ENCODE measurements at regions not wholly inside any gene's neighbourhood (a gene's known extent, or its start where the extent isn't known, plus 50 kb on each side); places are given as distances from the start of the nearest gene placed in this dataset.

- no peak for DNase-seq (ENCODE audit: low spot score)
- H3K4me1 ChIP-seq (ENCODE audit: control insufficient read depth in 1 of 2, low read depth in 2 of 2), result peaks cover 12 to 24% of the 10 kb centered on the region in 2 donors
- ATAC-seq (ENCODE audit: insufficient number of reproducible peaks, low FRiP score, low read depth), result no peak
- H3K27ac ChIP-seq, result no peak overlapping the region
- H3K36me3 ChIP-seq, result no peaks in the 10 kb centered on the region
- H3K27me3 ChIP-seq (replicated peaks; ENCODE audit: insufficient read depth), result no peaks in the 10 kb centered on the region
- no peak for TF ChIP-seq CTCF (IDR thresholded peaks at IDR 0.05)
- no peak overlapping the region for H3K4me3 ChIP-seq
- H3K9me3 ChIP-seq, result no peaks in the 10 kb centered on the region
Measured at GRCh38 chr11:33622186-33622585, 78.4 kb downstream of the C11orf91 start.

- no peak overlapping the region for H3K4me3 ChIP-seq
- DNase-seq (ENCODE audit: low spot score) (no peak), ATAC-seq (ENCODE audit: insufficient number of reproducible peaks, low FRiP score, low read depth) (no peak)
- TF ChIP-seq CTCF (IDR thresholded peaks at IDR 0.05), result no peak
- H3K27me3 ChIP-seq (replicated peaks; ENCODE audit: insufficient read depth), result no peaks in the 10 kb centered on the region
- no peak overlapping the region for H3K27ac ChIP-seq
- H3K4me1 ChIP-seq (ENCODE audit: control insufficient read depth in 1 of 2, low read depth in 2 of 2), result peaks cover 12 to 24% of the 10 kb centered on the region in 2 donors
- H3K36me3 ChIP-seq, result no peaks in the 10 kb centered on the region
- H3K9me3 ChIP-seq, result no peaks in the 10 kb centered on the region
Measured at GRCh38 chr11:33620423-33621171, 80.0 kb downstream of the C11orf91 start.

GRCh38 chr11:33618956-33619355 is 81.7 kb downstream of the C11orf91 start:
- no peak for TF ChIP-seq CTCF (IDR thresholded peaks at IDR 0.05)
- Histone ChIP-seq H3K27ac (no peak overlapping the region), H3K27me3 (replicated peaks; ENCODE audit: insufficient read depth) (no peaks in the 10 kb centered on the region), H3K4me1 (ENCODE audit: control insufficient read depth in 1 of 2, low read depth in 2 of 2) (peaks cover 12 to 24% of the 10 kb centered on the region in 2 donors), H3K36me3 (no peaks in the 10 kb centered on the region), H3K9me3 (no peaks in the 10 kb centered on the region), H3K4me3 (no peak overlapping the region)
- ATAC-seq (ENCODE audit: insufficient number of reproducible peaks, low FRiP score, low read depth) (no peak), DNase-seq (ENCODE audit: low spot score) (no peak)

GRCh38 chr11:33618351-33618710 is 82.3 kb downstream of the C11orf91 start:
- no peaks in the 10 kb centered on the region for H3K9me3 ChIP-seq
- H3K36me3 ChIP-seq, result no peaks in the 10 kb centered on the region
- no peaks in the 10 kb centered on the region for H3K27me3 ChIP-seq (replicated peaks; ENCODE audit: insufficient read depth)
- no peak for TF ChIP-seq CTCF (IDR thresholded peaks at IDR 0.05)
- ATAC-seq (ENCODE audit: insufficient number of reproducible peaks, low FRiP score, low read depth), result no peak
- no peak for DNase-seq (ENCODE audit: low spot score)
- no peak overlapping the region for H3K27ac ChIP-seq
- no peak overlapping the region for H3K4me3 ChIP-seq
- H3K4me1 ChIP-seq (ENCODE audit: control insufficient read depth in 1 of 2, low read depth in 2 of 2), result peaks cover 12 to 24% of the 10 kb centered on the region in 2 donors

- DNase-seq (ENCODE audit: low spot score), result no peak
- no peak for TF ChIP-seq CTCF (IDR thresholded peaks at IDR 0.05)
- no peak overlapping the region for H3K4me3 ChIP-seq
- H3K27ac ChIP-seq, result no peak overlapping the region
- H3K9me3 ChIP-seq, result no peaks in the 10 kb centered on the region
- H3K4me1 ChIP-seq (ENCODE audit: control insufficient read depth in 1 of 2, low read depth in 2 of 2), result peaks cover 12 to 24% of the 10 kb centered on the region in 2 donors
- H3K27me3 ChIP-seq (replicated peaks; ENCODE audit: insufficient read depth), result no peaks in the 10 kb centered on the region
- H3K36me3 ChIP-seq, result no peaks in the 10 kb centered on the region
- ATAC-seq (ENCODE audit: insufficient number of reproducible peaks, low FRiP score, low read depth), result no peak
Measured at GRCh38 chr11:33617672-33618350, 82.8 kb downstream of the C11orf91 start.

Data from thoracic aorta (tissue), 2 donors.